Common myeloid progenitor, CD34-positive (primary cell): ENCODE measurements at regions not wholly inside any gene's neighbourhood (a gene's known extent, or its start where the extent isn't known, plus 50 kb on each side); places are given as distances from the start of the nearest gene placed in this dataset.

Experiments
- CTCF ChIA-PET: fragments of 350-600 bp; sonication (Branson Sonifier 250); formaldehyde crosslinking; loops from one replicate; lab custom pipeline; 2021; ENCODE audit warnings: antibody characterized with exemption; lab: Charles Lee
- POLR2A ChIA-PET: fragments of 350-600 bp; sonication (Branson Sonifier 250); formaldehyde crosslinking; loops from one replicate; lab custom pipeline; 2021; ENCODE audit warnings: antibody characterized with exemption; lab: Charles Lee
- DNase-seq, 3 donors: peaks; one replicate each; pipeline versions ENCODE4 v3.0.0 to v3.0.0-alpha.2; 2013
- H3K27ac ChIP-seq, 2 experiments: 1 replicate in 1 of 2; 2 replicates in 1 of 2; pipeline ENCODE4 v1.7.0; 2013; ENCODE audit warnings: inconsistent platforms in 2 of 2, low read length in 2 of 2, mild to moderate bottlenecking in 2 of 2, low read depth in 1 of 2, moderate library complexity in 1 of 2; ENCODE audit not compliant: severe bottlenecking in 2 of 2, insufficient read depth in 1 of 2, poor library complexity in 1 of 2
- H3K27me3 ChIP-seq, 5 experiments: replicated peaks in 2 of 5; 1 replicate in 3 of 5; 2 replicates in 2 of 5; pipeline versions ENCODE4 v1.6.1 to v1.7.0; 2013; ENCODE audit warnings: low read length in 4 of 5, mild to moderate bottlenecking in 2 of 5, moderate library complexity in 2 of 5, inconsistent platforms in 1 of 5; ENCODE audit not compliant: insufficient read depth in 5 of 5, control insufficient read depth in 4 of 5
- H3K36me3 ChIP-seq, 4 experiments: 1 replicate in 2 of 4; 2 replicates in 2 of 4; pipeline versions ENCODE4 v1.6.1 to v1.7.0; 2013; ENCODE audit warnings: low read length in 3 of 4, control low read depth in 1 of 4, mild to moderate bottlenecking in 1 of 4; ENCODE audit not compliant: control insufficient read depth in 4 of 4, insufficient read depth in 4 of 4
- H3K4me1 ChIP-seq, 4 experiments: 1 replicate in 3 of 4; 2 replicates in 1 of 4; pipeline versions ENCODE4 v1.6.1 to v1.7.1; 2013; ENCODE audit warnings: low read length in 3 of 4, mild to moderate bottlenecking in 3 of 4, control low read depth in 1 of 4, inconsistent platforms in 1 of 4, moderate library complexity in 1 of 4; ENCODE audit not compliant: control insufficient read depth in 4 of 4, insufficient read depth in 4 of 4; ENCODE audit errors: control extremely low read depth in 1 of 4
- H3K4me3 ChIP-seq, 7 experiments: 1 replicate in 4 of 7; 2 replicates in 3 of 7; pipeline versions ENCODE4 v1.5.1 to v1.7.0; 2013; ENCODE audit warnings: mild to moderate bottlenecking in 7 of 7, low read length in 6 of 7, moderate library complexity in 6 of 7, inconsistent platforms in 2 of 7, low read depth in 2 of 7, control low read depth in 1 of 7; ENCODE audit not compliant: insufficient read depth in 4 of 7, control insufficient read depth in 1 of 7; ENCODE audit errors: extremely low read depth in 1 of 7
- H3K9me3 ChIP-seq, 5 experiments: 1 replicate in 4 of 5; 2 replicates in 1 of 5; pipeline versions ENCODE4 v1.6.1 to v1.7.1; 2013; ENCODE audit warnings: low read length in 4 of 5, mild to moderate bottlenecking in 2 of 5, inconsistent platforms in 1 of 5, low read depth in 1 of 5, moderate library complexity in 1 of 5; ENCODE audit not compliant: control insufficient read depth in 4 of 5, insufficient read depth in 2 of 5; ENCODE audit errors: control extremely low read depth in 1 of 5
- WGBS: methylation state at CpG from one replicate; pipeline ENCODE4 v1.1.5; 2013; ENCODE audit not compliant: insufficient coverage; 5-methylcytosine and 5-hydroxymethylcytosine counted together

DNA sequence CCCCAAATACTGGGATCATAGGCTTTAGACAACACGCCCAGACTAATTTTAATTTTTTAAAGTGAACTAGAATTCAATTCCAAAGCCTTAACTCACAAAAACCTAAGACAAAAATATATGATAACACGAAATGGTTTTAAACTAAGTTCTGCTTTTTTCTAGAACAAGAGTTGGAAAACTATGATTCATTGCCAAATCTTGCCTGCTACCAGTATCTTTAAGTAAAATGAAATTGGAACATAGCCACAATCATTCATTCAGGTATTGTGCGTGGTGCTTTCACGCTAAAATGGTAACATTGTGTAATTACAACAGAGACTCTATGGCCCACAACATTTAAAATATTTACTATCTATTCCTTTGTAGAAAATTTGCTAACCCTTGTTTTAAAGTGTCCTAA lies 488.0 kb upstream of the ZNF385D start:
- Histone ChIP-seq H3K27ac (no peak overlapping the region), H3K9me3 (no peaks in the 10 kb centered on the region), H3K27me3 (no peaks in the 10 kb centered on the region), H3K4me1 (peaks cover 0 to 2% (median under 1%) of the 10 kb centered on the region in 4 experiments), H3K4me3 (no peak overlapping the region), H3K36me3 (no peaks in the 10 kb centered on the region)
- DNase-seq = peak; percentile 14 to 72 (median 54)
- CTCF ChIA-PET = no interaction called here
- WGBS = 100% methylated on average over 1 of the region's 4 CpGs
- POLR2A ChIA-PET = no interaction called here

- DNase-seq = peak in 1 of 3 donors; percentile 11
- ChIA-PET CTCF (no interaction called here), POLR2A (no interaction called here)
- peaks cover 0 to 2% (median under 1%) of the 10 kb centered on the region in 4 experiments for H3K4me1 ChIP-seq
- no CpG with 5 or more reads among the region's 2 CpGs for WGBS
- H3K27ac ChIP-seq = no peak overlapping the region
- H3K36me3 ChIP-seq = no peaks in the 10 kb centered on the region
- no peaks in the 10 kb centered on the region for H3K9me3 ChIP-seq
- H3K27me3 ChIP-seq = no peaks in the 10 kb centered on the region
- H3K4me3 ChIP-seq = no peak overlapping the region
Measured at GRCh38 chr3:22241110-22241509, 490.1 kb upstream of the ZNF385D start.

DNA sequence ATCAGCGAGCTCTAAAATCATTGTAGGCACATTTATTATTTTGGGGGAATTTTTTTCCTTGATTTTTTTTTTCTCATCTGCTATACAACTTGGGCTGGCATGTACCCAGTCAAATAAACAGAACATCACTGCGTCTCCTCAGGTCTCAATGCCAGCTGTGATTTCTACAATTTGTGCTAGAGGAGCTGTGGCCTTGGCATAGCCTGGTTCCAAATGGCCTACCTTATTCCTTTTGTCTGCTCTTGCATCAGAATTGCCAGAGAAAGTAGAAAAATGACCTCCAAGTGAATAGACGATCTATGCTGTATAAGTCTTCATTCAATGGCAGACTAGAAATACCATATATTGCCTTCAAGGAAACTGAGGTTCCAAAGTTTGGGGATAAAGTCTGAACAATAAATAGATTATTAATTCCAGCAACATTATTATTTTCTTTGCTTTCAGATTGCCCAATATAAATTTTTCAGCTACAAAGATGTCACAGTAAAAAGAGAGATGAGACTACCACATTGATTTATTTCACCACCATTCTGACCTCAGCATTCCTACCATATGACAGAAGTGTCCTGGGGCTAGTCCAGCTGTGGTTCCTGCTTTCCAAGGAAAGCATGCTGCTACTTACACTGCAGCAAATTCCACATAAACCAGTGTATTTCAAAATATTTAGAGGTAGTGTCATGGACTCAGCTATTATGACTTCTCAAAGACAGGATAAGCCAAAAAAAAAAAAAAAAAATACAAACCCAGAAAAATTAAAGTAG lies 493.9 kb upstream of the ZNF385D start:
- H3K27ac ChIP-seq = no peak overlapping the region
- H3K36me3 ChIP-seq = no peaks in the 10 kb centered on the region
- no CpG with 5 or more reads among the region's 3 CpGs for WGBS
- ChIA-PET POLR2A (interaction anchor here (0.6 kb wide), 2 partner anchors 37 to 1492 kb away, joined by 3 to 4 read pairs; no protein-coding TSS in a partner anchor), CTCF (interaction anchor here (1.4 kb wide), 1 partner anchor 11 kb away, joined by 3 read pairs; no protein-coding TSS in a partner anchor)
- no peaks in the 10 kb centered on the region for H3K9me3 ChIP-seq
- no peaks in the 10 kb centered on the region for H3K4me1 ChIP-seq
- no peak overlapping the region for H3K4me3 ChIP-seq
- no peak for DNase-seq
- H3K27me3 ChIP-seq = no peaks in the 10 kb centered on the region

DNA sequence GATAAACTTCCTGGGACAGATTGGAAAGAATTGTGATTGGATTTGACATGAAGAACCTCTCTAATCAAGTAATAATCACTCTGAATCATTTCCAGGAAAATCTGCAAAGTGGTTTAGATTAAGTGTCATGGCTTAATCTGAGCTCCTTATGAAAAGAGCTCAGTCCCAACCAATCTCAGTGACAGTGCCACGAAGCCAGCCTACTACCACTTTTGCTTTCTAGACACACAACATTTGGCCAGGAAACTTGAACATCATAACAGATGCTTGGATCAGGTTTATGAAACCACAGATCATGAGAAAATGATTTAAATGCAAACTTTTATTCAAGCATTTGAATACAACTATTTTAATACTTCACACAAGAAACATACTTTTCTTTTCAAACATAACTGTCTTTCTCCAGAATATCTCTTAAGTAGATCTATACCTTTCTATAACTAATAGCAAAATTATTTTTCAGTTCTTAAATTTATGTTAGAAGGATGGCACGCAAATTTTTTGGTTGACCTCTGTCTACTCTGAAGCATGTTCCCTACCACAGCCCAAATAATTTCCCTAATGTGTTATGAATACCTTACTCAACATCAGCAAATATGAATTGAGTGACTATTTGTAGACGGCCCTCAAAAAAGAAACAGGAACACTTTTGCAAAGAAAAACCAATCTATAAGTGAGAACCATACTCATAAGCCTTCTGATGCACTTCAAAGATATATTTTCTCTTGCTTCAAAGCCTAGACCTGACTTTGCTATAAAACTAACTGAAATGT lies 495.0 kb upstream of the ZNF385D start:
- 33% methylated on average over 2 of the region's 3 CpGs for WGBS
- no peak overlapping the region for H3K4me3 ChIP-seq
- H3K27ac ChIP-seq = no peak overlapping the region
- ChIA-PET CTCF (interaction anchor here (1.4 kb wide), 1 partner anchor 12 kb away, joined by 3 read pairs; no protein-coding TSS in a partner anchor), POLR2A (interaction anchor here (0.6 kb wide), 1 partner anchor 36 kb away, joined by 4 read pairs; no protein-coding TSS in a partner anchor)
- no peaks in the 10 kb centered on the region for H3K27me3 ChIP-seq
- H3K4me1 ChIP-seq = no peaks in the 10 kb centered on the region
- no peaks in the 10 kb centered on the region for H3K9me3 ChIP-seq
- DNase-seq = peak in 2 of 3 donors; percentile 27 to 56
- no peaks in the 10 kb centered on the region for H3K36me3 ChIP-seq

DNA sequence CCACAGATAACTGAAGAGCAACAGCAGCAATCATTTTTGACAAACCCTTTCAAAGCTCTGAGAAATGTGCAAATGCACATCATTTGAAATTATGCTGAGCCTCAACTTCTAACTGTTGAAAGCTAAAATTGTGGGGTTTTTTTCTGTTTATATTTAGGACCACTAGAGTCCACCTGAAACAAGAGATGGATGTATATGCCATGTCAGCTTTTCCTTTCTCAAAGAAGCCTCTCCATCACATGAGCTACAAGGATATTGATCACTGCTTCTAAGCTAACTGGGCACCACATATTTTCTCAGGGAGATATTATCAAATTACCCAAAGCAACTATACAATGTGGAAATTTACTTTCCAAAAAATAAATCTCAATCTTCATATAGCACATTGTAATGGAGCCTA lies 498.6 kb upstream of the ZNF385D start:
- POLR2A ChIA-PET = no interaction called here
- DNase-seq = no peak
- no peaks in the 10 kb centered on the region for H3K4me1 ChIP-seq
- no peak overlapping the region for H3K27ac ChIP-seq
- H3K36me3 ChIP-seq = no peaks in the 10 kb centered on the region
- peaks cover 0 to 1% (median 0%) of the 10 kb centered on the region in 5 experiments for H3K9me3 ChIP-seq
- H3K27me3 ChIP-seq = no peaks in the 10 kb centered on the region
- CTCF ChIA-PET = no interaction called here
- H3K4me3 ChIP-seq = no peak overlapping the region

DNA sequence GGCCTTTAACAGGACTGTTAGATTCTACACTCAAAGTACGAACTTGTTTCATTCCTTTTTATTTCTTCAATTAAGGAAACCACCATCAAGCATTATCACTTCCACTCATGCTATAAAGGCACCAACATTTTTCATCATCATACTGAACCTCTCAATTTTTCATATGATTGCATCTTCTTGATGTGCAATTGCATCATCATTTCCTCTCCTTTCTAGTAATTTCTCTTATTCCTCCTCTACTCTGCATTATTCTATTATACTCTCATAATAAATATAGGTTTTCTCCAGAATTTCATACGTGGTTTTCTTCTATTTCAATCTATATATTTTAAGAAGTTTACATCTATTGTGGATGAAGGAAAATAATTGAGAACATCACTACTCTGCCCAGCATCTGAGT lies 506.2 kb upstream of the ZNF385D start:
- POLR2A ChIA-PET = no interaction called here
- H3K27ac ChIP-seq = no peak overlapping the region
- 100% methylated on average over 1 of the region's 2 CpGs for WGBS
- H3K4me1 ChIP-seq = no peaks in the 10 kb centered on the region
- CTCF ChIA-PET = no interaction called here
- H3K36me3 ChIP-seq = no peaks in the 10 kb centered on the region
- H3K27me3 ChIP-seq = no peaks in the 10 kb centered on the region
- H3K4me3 ChIP-seq = no peak overlapping the region
- peaks cover 0 to 1% (median 0%) of the 10 kb centered on the region in 5 experiments for H3K9me3 ChIP-seq
- DNase-seq = no peak

DNA sequence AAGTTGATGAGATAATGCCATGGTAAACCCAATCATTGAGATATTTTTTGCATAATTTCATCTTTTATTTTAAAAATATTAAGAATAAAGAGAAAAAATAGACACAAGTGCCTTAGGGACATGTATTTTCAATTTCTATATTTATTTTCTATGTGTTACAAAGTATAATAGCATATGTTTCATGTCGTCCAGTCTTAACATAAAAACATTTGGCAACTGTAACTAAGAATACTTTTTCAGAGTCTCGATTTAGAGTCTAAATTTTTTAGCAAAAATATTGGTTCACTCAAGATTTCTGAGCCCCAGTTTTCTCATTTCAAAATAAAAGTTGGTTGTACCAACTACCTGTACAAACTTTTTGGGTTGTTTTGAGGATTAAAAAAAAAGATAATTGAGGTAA lies 511.4 kb upstream of the ZNF385D start:
- no peak for DNase-seq
- POLR2A ChIA-PET = no interaction called here
- Histone ChIP-seq H3K27ac (no peak overlapping the region), H3K4me3 (no peak overlapping the region), H3K4me1 (no peaks in the 10 kb centered on the region), H3K36me3 (no peaks in the 10 kb centered on the region), H3K27me3 (no peaks in the 10 kb centered on the region), H3K9me3 (no peaks in the 10 kb centered on the region)
- WGBS = no CpG with 5 or more reads among the region's 2 CpGs
- CTCF ChIA-PET = no interaction called here
